Activated T-helper 1 cell treated with anti-CD3 and anti-CD28 coated beads, Interleukin-12 subunit alpha, Interleukin-12 subunit beta, Interleukin-2, Interleukin-4 antibody, amounts not matched to agents 30 ng/mL and 10 ng/mL and 1 ng/mL, durations not matched to agents 14 hours and 24 hours and 36 hours (primary cell): ENCODE measurements at regions not wholly inside any gene's neighbourhood (a gene's known extent, or its start where the extent isn't known, plus 50 kb on each side); places are given as distances from the start of the nearest gene placed in this dataset.
"Not testable (repeated sequence)": the region's sequence is repeated elsewhere in the genome, so short reads cannot be mapped to it uniquely, and the experiment has no call there.

ENCODE experiments used
- DNase-seq: peaks from one replicate; pipeline ENCODE4 v3.0.0; 2021; ENCODE audit warnings: low spot score
- H3K27ac Mint-ChIP-seq: one replicate; pipeline ENCODE4 v1.8.0; 2021; ENCODE audit warnings: mild to moderate bottlenecking, mixed read lengths
- H3K27me3 Mint-ChIP-seq: one replicate; pipeline ENCODE4 v1.8.0; 2022; ENCODE audit warnings: mild to moderate bottlenecking, moderate library complexity, mixed read lengths; ENCODE audit not compliant: insufficient read depth
- H3K36me3 Mint-ChIP-seq: one replicate; pipeline ENCODE4 v1.8.0; 2021; ENCODE audit warnings: low read depth, mixed read lengths
- H3K4me1 Mint-ChIP-seq: one replicate; pipeline ENCODE4 v1.8.0; 2021; ENCODE audit warnings: low read depth, mixed read lengths
- H3K4me3 Mint-ChIP-seq: one replicate; pipeline ENCODE4 v1.8.0; 2021; ENCODE audit warnings: mild to moderate bottlenecking, moderate library complexity, mixed read lengths
- H3K9me3 Mint-ChIP-seq: one replicate; pipeline ENCODE4 v1.8.0; 2021; ENCODE audit warnings: mixed read lengths
- intact Hi-C: fragments of 100-400 bp; cut with micrococcal nuclease; formaldehyde crosslinking; loops from one replicate; pipeline ENCODE4 v1.15.1; 2024

GRCh38 chr1:121594096-121594495 is 409.3 kb downstream of the SRGAP2C start:
- Mint-ChIP-seq H3K36me3 (peaks cover 16% of the 10 kb centered on the region), H3K27me3 (no peaks in the 10 kb centered on the region), H3K9me3 (no peaks in the 10 kb centered on the region), H3K27ac (no peak overlapping the region), H3K4me3 (no peak overlapping the region), H3K4me1 (no peaks in the 10 kb centered on the region)
- intact Hi-C loops: no loop called here
- no peak for DNase-seq

GRCh38 chr1:121595089-121595488 is 410.3 kb downstream of the SRGAP2C start:
- H3K4me3 Mint-ChIP-seq: no peak overlapping the region
- intact Hi-C loops: no loop called here
- peaks cover 17% of the 10 kb centered on the region for H3K36me3 Mint-ChIP-seq
- H3K9me3 Mint-ChIP-seq: peaks cover 9% of the 10 kb centered on the region
- no peaks in the 10 kb centered on the region for H3K4me1 Mint-ChIP-seq
- DNase-seq: no peak
- no peaks in the 10 kb centered on the region for H3K27me3 Mint-ChIP-seq
- no peak overlapping the region for H3K27ac Mint-ChIP-seq

- intact Hi-C loops, H3K4me3 Mint-ChIP-seq, H3K27me3 Mint-ChIP-seq, H3K4me1 Mint-ChIP-seq, H3K27ac Mint-ChIP-seq, DNase-seq: not testable (repeated sequence)
- peaks cover 29% of the 10 kb centered on the region for H3K9me3 Mint-ChIP-seq
- peaks cover 21% of the 10 kb centered on the region for H3K36me3 Mint-ChIP-seq
Observed at GRCh38 chr1:121604843-121605444, 420.2 kb downstream of the SRGAP2C start.

- intact Hi-C loops, H3K9me3 Mint-ChIP-seq, H3K4me1 Mint-ChIP-seq, H3K4me3 Mint-ChIP-seq, H3K27ac Mint-ChIP-seq, DNase-seq, H3K36me3 Mint-ChIP-seq, H3K27me3 Mint-ChIP-seq: not testable (repeated sequence)
Observed at GRCh38 chr1:121607499-121607898, 422.7 kb downstream of the SRGAP2C start.
